ENCODE measurements at regions not wholly inside any gene's neighbourhood (a gene's known extent, or its start where the extent isn't known, plus 50 kb on each side); places are given as distances from the start of the nearest gene placed in this dataset.

DNA sequence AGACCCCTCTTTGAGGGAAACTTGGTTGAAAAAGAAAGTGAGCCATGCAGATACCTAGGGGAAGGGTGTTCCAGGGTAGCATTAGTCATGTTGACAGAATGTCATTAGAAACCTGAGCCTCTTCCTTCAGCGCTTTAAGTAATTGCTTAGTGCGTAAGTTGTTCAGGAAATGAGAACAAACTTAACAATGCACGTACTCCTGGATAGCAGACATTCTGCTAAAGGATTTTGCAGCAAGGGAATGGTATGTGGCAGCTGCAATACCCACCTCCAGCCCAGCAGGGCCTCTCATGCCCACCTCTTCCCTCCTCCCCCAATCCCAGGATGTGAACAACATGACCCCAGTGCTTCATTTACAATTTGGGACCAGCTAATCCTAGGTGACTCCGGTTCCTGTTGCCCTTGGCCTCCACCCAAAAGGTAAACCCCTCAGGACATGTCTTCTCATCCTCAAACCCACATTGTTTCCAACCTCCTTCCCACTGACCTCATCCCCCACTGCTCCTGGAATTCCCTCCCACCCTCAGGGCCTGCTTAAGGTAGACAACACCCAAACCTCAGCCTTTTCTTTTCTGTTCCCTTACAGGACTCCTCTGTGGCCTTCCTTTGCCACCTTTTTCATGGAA, 98.0 kb upstream of the BCAR3 start:
- Histone ChIP-seq H3K27me3 (peaks cover 17% of the 10 kb centered on the region), H3K27ac (no peak overlapping the region), H3K9me3 (ENCODE audit: low read depth) (no peaks in the 10 kb centered on the region), H3K4me3 (no peak overlapping the region), H3K36me3 (no peaks in the 10 kb centered on the region), H3K4me1 (ENCODE audit: low read depth) (no peaks in the 10 kb centered on the region)
- peak in 1 of 2 donors; percentile 69 for DNase-seq (ENCODE audit: low read depth in 1 of 2, low spot score in 1 of 2)
- no peak for TF ChIP-seq CTCF (IDR thresholded peaks at IDR 0.05; ENCODE audit: low read depth, low read length)

DNA sequence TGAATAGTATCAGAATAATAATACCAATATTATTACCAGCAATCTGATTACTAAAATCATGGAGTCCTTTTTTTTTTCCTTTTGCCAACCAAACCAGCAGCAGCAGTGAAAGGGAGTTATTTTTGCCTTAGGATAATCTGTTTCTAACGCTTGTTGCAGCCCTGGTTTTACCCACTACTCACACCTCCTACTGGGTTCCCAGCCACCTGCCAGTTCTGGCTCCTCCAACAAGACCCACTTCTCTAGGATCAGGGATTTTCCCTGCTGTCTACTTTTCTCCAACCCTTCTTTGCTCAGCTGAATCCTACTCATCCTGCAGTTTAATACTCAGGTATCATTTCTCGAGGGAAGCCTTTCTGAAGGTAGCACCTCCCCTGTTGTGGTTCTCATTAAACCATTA, 96.8 kb upstream of the BCAR3 start:
- Histone ChIP-seq H3K36me3 (no peaks in the 10 kb centered on the region), H3K27ac (no peak overlapping the region), H3K4me3 (no peak overlapping the region), H3K27me3 (peaks cover 24% of the 10 kb centered on the region), H3K9me3 (ENCODE audit: low read depth) (no peaks in the 10 kb centered on the region), H3K4me1 (ENCODE audit: low read depth) (no peaks in the 10 kb centered on the region)
- TF ChIP-seq CTCF (IDR thresholded peaks at IDR 0.05; ENCODE audit: low read depth, low read length), result no peak
- no peak for DNase-seq (ENCODE audit: low read depth in 1 of 2, low spot score in 1 of 2)

DNA sequence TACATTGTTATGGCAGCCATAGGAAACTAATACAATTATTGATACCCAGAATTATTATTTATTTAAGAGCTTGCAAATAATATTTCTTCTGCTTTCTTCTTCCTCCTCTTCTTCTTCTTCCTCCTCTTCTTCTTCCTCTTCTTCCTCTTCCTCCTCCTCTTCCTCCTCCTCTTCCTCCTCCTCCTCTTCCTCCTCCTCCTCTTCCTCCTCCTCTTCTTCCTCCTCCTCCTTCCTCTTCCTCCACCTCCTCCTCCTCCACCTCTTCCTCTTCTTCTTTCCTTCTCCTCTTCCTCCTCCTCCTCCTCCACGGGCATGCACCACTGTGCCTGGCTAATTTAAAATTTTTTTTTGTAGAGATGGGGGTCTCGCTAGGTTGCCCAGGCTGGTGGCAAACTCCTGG, 95.6 kb upstream of the BCAR3 start:
- H3K4me3 ChIP-seq, result no peak overlapping the region
- TF ChIP-seq CTCF (IDR thresholded peaks at IDR 0.05; ENCODE audit: low read depth, low read length), result no peak
- H3K27me3 ChIP-seq, result peaks cover 29% of the 10 kb centered on the region
- H3K9me3 ChIP-seq (ENCODE audit: low read depth), result no peaks in the 10 kb centered on the region
- no peaks in the 10 kb centered on the region for H3K4me1 ChIP-seq (ENCODE audit: low read depth)
- H3K27ac ChIP-seq, result no peak overlapping the region
- no peak for DNase-seq (ENCODE audit: low read depth in 1 of 2, low spot score in 1 of 2)
- no peaks in the 10 kb centered on the region for H3K36me3 ChIP-seq

- no peak for TF ChIP-seq CTCF (IDR thresholded peaks at IDR 0.05; ENCODE audit: low read depth, low read length)
- no peak overlapping the region for H3K27ac ChIP-seq
- no peaks in the 10 kb centered on the region for H3K9me3 ChIP-seq (ENCODE audit: low read depth)
- no peaks in the 10 kb centered on the region for H3K36me3 ChIP-seq
- DNase-seq (ENCODE audit: low read depth in 1 of 2, low spot score in 1 of 2), result no peak
- no peaks in the 10 kb centered on the region for H3K4me1 ChIP-seq (ENCODE audit: low read depth)
- peaks cover 29% of the 10 kb centered on the region for H3K27me3 ChIP-seq
- no peak overlapping the region for H3K4me3 ChIP-seq
Measured at GRCh38 chr1:93776728-93777127, 95.1 kb upstream of the BCAR3 start.

- H3K4me1 ChIP-seq (ENCODE audit: low read depth), result no peaks in the 10 kb centered on the region
- TF ChIP-seq CTCF (IDR thresholded peaks at IDR 0.05; ENCODE audit: low read depth, low read length), result no peak
- DNase-seq (ENCODE audit: low read depth in 1 of 2, low spot score in 1 of 2), result no peak
- no peaks in the 10 kb centered on the region for H3K36me3 ChIP-seq
- H3K4me3 ChIP-seq, result no peak overlapping the region
- no peak overlapping the region for H3K27ac ChIP-seq
- H3K9me3 ChIP-seq (ENCODE audit: low read depth), result no peaks in the 10 kb centered on the region
- peaks cover 29% of the 10 kb centered on the region for H3K27me3 ChIP-seq
Measured at GRCh38 chr1:93775224-93775623, 93.6 kb upstream of the BCAR3 start.

Data from cardiac muscle cell (in vitro differentiated cells and primary cell).